Neural cell (in vitro differentiated cells): ENCODE measurements at regions not wholly inside any gene's neighbourhood (a gene's known extent, or its start where the extent isn't known, plus 50 kb on each side); places are given as distances from the start of the nearest gene placed in this dataset.

Source experiments
- EP300 ChIP-seq: fragments of 450-650 bp; conservative IDR thresholded peaks from 2 replicates; pipeline ENCODE4 v1.6.1; 2014; ENCODE audit warnings: antibody characterized with exemption, mild to moderate bottlenecking, moderate library complexity; ENCODE audit not compliant: poor library complexity, severe bottlenecking
- EZH2 ChIP-seq: fragments of 200-600, 300-800 bp; shearing (Covaris generic), sonication (generic); IDR thresholded peaks from 2 replicates; pipeline ENCODE4 v1.6.1; 2014; ENCODE audit warnings: antibody characterized with exemption, low read length, borderline replicate concordance, mild to moderate bottlenecking; ENCODE audit not compliant: insufficient read depth, poor library complexity, severe bottlenecking
- MXI1 ChIP-seq: fragments of 450-650 bp; conservative IDR thresholded peaks from 2 replicates; pipeline ENCODE4 v1.6.1; 2014; ENCODE audit warnings: antibody characterized with exemption, mild to moderate bottlenecking; ENCODE audit not compliant: poor library complexity, severe bottlenecking
- SMC3 ChIP-seq: fragments of 450-650 bp; conservative IDR thresholded peaks from 2 replicates; pipeline ENCODE4 v1.6.1; 2014; ENCODE audit warnings: antibody characterized with exemption, mild to moderate bottlenecking, moderate library complexity; ENCODE audit not compliant: poor library complexity
- TAF1 ChIP-seq: IDR thresholded peaks from 2 replicates; pipeline ENCODE4 v1.6.1; 2012; ENCODE audit warnings: low read depth
- TF ChIP-seq, protein P1 (sequence below): fragments of 450-650 bp; IDR thresholded peaks from 2 replicates; pipeline ENCODE4 v1.5.1; 2014; ENCODE audit warnings: antibody characterized with exemption, mild to moderate bottlenecking, moderate library complexity; ENCODE audit not compliant: poor library complexity, severe bottlenecking
- TF ChIP-seq, protein P2 (sequence below): IDR thresholded peaks from 2 replicates; pipeline ENCODE4 v1.6.1; 2012; ENCODE audit warnings: borderline replicate concordance

- no peak for TF ChIP-seq EZH2
- TF ChIP-seq, protein P1, sequence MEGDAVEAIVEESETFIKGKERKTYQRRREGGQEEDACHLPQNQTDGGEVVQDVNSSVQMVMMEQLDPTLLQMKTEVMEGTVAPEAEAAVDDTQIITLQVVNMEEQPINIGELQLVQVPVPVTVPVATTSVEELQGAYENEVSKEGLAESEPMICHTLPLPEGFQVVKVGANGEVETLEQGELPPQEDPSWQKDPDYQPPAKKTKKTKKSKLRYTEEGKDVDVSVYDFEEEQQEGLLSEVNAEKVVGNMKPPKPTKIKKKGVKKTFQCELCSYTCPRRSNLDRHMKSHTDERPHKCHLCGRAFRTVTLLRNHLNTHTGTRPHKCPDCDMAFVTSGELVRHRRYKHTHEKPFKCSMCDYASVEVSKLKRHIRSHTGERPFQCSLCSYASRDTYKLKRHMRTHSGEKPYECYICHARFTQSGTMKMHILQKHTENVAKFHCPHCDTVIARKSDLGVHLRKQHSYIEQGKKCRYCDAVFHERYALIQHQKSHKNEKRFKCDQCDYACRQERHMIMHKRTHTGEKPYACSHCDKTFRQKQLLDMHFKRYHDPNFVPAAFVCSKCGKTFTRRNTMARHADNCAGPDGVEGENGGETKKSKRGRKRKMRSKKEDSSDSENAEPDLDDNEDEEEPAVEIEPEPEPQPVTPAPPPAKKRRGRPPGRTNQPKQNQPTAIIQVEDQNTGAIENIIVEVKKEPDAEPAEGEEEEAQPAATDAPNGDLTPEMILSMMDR: no peak
- TF ChIP-seq, protein P2, sequence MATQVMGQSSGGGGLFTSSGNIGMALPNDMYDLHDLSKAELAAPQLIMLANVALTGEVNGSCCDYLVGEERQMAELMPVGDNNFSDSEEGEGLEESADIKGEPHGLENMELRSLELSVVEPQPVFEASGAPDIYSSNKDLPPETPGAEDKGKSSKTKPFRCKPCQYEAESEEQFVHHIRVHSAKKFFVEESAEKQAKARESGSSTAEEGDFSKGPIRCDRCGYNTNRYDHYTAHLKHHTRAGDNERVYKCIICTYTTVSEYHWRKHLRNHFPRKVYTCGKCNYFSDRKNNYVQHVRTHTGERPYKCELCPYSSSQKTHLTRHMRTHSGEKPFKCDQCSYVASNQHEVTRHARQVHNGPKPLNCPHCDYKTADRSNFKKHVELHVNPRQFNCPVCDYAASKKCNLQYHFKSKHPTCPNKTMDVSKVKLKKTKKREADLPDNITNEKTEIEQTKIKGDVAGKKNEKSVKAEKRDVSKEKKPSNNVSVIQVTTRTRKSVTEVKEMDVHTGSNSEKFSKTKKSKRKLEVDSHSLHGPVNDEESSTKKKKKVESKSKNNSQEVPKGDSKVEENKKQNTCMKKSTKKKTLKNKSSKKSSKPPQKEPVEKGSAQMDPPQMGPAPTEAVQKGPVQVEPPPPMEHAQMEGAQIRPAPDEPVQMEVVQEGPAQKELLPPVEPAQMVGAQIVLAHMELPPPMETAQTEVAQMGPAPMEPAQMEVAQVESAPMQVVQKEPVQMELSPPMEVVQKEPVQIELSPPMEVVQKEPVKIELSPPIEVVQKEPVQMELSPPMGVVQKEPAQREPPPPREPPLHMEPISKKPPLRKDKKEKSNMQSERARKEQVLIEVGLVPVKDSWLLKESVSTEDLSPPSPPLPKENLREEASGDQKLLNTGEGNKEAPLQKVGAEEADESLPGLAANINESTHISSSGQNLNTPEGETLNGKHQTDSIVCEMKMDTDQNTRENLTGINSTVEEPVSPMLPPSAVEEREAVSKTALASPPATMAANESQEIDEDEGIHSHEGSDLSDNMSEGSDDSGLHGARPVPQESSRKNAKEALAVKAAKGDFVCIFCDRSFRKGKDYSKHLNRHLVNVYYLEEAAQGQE: no peak
- TF ChIP-seq EP300: no peak
- TF ChIP-seq SMC3: no peak
- TF ChIP-seq TAF1: no peak
- TF ChIP-seq MXI1: no peak
Observed at GRCh38 chr6:27577922-27578321, 105.0 kb upstream of the ZNF184 start.
